ENCODE measurements at regions not wholly inside any gene's neighbourhood (a gene's known extent, or its start where the extent isn't known, plus 50 kb on each side); places are given as distances from the start of the nearest gene placed in this dataset.
"Not testable (repeated sequence)": the region's sequence is repeated elsewhere in the genome, so short reads cannot be mapped to it uniquely, and the experiment has no call there.

DNA sequence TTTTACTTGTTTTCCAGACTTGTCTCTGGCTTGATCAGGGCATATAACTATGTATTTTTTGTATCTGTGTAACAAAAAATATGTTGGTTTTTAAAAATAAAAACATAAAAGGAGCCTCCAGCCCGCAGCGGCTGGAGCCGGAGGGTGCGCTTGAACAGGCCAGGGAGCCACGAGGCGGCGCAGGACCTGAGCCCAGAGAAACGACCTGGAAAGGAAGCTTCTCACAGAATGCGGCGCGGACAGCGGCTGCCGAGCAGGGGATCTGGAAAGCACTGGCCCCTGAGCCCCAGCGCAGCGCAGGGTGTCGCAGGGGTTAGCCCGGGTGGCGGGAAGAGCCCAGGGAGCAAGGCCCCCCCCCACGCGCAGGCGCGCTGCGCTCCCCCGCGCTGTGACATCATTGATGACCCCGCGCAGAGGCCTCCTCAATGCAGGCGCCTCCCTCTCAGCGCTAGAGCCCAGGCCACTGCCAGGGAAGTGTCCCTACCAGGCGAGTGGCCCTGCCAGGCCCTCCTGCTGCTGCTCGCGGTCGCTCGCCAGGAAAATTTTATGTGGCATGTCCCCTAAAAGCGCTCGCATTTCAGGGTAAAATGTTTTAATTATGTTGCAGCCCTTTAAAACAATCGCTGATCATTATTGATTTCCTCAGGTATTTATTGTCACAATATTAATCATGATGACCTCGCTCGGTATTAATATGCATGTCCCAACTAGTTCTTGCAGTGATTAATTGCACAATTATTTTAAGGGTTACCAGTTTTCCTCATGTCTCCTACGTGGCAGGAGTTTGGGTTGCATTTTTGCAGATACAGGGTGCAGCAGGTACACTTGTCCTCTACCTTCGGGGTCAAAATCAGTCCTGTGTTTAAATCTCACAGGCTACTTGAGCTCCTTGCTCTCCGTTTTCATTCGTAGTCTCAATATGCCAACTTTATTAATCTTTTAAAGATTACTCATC lies 134.2 kb downstream of the USP22 start:
- DNase-seq (ENCODE audit: low spot score) = peak; percentile 98

DNA sequence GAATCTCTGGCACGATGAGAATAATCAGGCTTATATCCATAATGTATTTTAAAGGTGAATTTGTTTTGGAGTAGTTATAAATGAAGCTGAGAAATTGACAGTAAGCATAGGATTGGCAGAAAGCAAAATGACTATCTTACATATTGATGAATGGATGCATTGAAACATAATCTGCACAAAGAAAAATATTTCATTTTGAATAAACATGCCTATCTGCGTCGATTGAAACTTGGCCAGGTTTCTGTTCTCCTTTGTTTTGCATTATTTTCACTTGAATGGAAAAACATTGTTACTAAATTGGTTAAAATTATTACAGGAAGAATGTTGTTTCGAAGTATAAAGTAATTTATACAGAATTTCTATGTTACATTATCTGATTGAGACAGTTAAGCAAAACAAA lies 128.2 kb downstream of the USP22 start:
- DNase-seq (ENCODE audit: low spot score) = no peak

DNA sequence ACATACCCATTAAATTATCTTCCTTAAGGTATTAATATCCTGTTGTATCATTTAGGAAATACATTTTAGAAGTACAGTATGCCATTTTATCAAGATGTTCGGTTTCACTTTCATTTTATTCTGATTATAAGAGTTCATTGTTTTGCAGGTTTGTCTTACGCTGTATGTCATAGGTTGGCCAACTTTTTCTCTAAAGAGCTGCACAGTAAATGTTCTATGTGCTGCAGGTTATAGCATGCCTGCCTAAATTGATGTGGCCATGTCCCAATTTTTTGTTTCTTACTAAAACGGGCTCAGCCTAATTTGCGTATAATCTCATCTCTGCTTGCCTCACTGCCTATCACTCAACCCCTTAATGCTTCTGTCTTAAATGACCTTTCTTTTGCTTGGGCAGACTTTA lies 126.4 kb downstream of the USP22 start:
- no peak for DNase-seq (ENCODE audit: low spot score)

DNA sequence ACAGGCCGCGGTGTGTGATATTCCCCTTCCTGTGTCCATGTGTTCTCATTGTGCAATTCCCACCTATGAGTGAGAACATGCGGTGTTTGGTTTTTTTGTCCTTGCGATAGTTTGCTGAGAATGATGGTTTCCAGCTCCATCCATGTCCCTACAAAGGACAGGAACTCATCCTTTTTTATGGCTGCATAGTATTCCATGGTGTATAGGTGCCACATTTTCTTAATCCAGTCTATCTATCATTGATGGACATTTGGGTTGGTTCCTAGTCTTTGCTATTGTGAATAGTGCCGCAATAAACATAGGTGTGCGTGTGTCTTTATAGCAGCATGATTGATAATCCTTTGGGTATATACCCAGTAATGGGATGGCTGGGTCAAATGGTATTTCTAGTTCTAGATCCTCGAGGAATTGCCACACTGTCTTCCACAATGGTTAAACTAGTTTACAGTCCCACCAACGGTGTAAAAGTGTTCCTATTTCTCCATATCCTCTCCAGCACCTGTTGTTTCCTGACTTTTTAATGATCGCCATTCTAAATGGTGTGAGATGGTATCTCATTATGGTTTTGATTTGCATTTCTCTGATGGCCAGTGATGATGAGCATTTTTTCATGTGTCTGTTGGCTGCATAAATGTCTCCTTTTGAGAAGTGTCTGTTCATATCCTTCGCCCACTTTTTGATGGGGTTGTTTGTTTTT lies 125.1 kb downstream of the USP22 start:
- not testable (repeated sequence) for DNase-seq (ENCODE audit: low spot score)

DNA sequence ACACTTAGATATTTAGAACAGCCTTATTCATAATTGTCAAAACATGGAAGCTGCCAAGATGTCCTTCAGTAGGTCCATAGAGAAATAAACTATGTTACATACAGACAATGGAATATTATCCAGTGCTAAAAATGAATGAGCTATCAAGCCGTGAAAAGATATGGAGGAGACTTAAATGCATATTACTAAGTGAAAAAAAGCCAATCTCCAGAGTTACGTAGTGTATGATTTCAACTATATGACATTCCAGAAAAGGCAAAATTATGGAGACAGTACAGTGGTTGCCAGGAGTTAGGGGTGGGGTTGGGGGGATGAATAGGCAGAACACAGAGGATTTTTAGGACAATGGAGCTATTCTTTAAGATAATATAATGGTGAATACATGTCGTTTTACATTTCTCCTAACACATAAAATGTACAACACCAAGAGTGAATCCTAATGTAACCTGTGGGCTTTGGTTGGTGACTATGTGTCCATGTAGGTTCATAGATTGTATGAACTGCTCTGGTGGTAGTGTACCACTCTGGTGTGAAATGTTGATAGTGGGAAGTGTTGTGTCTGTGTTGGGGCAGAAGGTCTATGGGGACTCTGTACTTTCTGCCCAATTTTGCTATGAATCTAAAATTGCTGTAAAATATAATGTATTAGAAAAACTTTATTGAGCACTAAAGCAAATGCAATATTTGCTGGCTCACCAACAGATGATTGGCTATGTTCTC lies 122.6 kb downstream of the USP22 start:
- no peak for DNase-seq (ENCODE audit: low spot score)

DNA sequence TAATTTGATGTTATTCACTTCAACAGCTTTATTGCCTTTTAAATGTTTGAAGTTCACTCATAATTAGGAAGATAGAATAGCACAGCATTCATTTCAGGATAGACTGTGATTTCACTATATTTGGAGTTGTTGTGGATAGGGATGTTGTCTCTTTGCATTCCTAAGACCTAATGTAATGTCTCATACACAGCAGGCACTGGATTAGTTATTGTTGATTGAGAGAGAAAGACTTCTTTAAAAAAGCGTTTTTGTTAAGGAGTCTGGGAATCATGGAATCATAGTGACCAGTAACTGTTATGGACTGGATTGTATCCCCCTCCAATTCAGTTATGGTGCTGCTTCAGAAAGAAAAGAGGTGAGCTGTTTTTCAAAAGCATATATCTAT lies 122.0 kb downstream of the USP22 start:
- peak; percentile 72 for DNase-seq (ENCODE audit: low spot score)

DNA sequence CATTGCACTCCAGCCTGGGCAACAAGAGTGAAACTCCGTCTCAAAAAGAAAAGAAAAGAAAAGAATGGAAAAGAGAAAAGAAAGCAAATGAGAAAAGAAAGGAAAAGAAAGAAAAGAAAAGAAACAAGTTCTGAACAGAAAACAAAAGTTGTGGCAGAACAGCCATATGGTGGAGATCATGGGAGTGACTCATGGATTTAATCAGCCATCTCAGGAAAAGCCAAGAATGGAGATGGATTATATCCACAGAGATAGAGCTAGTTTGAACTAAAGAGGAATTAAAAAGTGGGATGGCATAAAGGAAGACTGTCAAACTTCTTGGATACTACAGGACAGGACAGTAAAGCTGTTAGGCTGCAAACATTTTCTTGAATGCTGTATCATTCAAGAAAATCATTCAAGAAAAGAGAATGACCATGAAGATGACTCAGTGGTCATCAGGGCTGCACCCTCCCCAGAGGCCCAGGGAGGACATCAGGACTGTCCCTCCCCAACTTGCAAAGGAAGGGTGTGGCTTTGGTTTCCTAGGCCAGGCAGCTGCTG lies 120.6 kb downstream of the USP22 start:
- DNase-seq (ENCODE audit: low spot score) = peak; percentile 62

DNA sequence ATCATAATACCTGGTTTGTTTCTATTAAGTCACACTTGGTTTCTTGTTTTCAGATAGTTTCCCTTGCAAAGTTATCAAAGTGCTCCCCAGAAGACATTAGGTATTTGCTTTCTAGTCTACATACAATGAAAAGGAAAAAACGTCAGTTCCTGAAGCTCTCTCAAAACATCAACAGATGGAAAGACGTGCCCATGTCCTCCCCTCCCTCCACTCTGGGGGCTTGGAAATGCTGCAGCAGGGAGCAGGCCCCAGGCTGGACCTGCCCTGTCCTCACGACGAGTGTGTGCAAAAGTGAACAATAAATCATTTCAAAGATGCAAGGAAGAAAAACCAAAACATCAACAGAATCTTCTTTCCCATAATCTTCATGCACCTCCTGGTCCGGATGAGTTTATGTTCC lies 118.5 kb downstream of the USP22 start:
- DNase-seq (ENCODE audit: low spot score) = no peak

DNA sequence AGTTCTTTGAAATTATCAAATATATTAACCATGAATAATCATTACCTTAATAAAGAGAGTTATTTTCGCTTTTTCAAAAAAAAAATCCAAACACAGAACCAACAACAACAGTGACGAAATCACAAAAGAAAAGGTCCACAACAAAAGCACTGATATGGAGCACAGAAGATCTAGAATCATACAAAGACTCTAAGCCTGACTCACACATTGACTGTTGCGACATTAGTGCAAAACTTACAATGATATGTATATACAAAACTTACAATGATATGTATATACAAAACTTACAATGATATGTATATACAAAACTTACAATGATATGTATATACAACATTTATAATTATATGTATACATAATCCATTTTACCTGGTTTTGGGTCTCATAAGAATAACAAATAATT lies 117.7 kb downstream of the USP22 start:
- no peak for DNase-seq (ENCODE audit: low spot score)

DNA sequence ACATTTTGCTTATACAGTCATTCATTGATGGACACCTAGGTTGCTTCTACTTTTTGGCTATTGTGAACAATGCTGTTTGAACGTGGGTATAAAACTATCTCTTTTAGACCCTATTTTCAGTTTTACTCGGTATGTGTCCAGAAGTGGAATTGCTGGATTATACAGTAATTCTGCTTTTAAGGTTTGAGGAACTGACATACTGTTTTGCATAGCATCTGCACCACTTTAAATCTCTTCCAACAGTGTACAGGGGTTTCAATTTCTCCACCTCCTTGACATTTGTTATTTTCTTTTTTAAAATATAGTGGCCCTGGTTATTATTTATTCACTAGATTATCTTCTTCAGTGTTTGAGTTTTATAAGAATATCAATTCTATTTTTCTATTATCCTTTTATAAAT lies 116.9 kb downstream of the USP22 start:
- no peak for DNase-seq (ENCODE audit: low spot score)

DNA sequence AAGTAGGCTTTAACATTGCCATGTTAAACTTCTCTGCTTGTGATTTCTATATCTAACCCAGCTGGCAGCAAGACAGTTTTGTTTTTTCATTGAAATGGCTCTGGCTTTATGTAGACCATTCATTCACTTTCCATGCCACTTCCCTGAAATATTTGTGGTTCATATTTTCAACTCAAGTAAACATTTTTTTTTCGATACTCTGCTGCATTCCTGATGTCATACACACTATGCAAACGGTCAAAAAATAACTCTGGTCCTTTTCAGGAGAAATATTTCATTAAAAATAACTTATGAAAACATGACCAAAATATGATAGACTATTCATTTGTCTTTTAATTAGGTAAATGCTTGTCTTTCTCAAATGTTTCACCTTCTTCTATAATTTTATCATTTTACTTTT lies 116.3 kb downstream of the USP22 start:
- DNase-seq (ENCODE audit: low spot score) = peak; percentile 52

DNA sequence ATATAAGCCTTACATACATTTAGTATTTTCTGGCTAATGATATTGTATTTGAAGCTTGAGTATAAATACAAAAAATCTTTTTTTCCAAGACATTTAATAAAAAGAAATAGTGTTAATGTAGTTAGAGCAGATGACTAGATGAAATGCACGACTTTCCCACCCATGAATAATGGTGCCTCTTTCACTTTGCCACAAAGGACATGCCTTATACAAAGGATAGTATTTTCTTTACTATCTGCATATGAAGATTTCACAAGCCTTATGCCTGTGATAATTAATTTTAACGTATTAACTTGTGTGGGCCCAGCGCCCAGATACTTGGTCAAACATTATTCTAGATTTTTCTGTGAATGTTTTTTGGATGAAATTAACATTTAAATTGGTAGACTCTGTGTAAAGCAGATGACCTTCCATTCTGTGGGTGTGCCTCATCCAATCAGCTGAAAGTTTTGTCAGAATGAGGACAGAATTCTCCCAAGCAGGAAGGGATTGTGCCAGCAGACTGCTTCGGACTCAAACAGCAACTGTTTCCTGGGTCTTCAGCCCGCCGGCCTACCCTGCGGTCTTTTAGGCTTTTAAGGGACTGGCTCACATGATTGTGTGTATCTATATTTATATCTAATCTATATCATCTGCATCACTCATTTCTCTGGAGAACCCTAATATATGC lies 115.4 kb downstream of the USP22 start:
- no peak for DNase-seq (ENCODE audit: low spot score)

DNA sequence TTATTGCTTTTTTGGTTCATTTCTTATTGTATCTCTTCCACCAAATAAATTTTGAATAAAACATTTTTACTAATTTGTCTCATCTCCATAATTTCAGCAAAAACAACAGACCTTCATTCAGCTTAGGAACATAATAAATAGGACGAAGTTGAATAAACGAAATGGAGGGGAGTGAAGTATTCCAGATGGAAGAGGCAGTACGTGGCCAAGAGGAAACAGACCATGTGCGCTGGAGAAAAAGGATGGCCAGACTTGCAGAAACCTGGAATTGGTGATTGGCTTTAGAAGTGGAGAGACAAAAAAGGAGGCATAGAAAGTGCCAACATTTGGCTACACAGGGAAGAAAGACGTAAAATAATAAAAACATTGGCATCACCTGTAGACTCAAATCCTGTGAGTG lies 113.5 kb downstream of the USP22 start:
- no peak for DNase-seq (ENCODE audit: low spot score)

DNA sequence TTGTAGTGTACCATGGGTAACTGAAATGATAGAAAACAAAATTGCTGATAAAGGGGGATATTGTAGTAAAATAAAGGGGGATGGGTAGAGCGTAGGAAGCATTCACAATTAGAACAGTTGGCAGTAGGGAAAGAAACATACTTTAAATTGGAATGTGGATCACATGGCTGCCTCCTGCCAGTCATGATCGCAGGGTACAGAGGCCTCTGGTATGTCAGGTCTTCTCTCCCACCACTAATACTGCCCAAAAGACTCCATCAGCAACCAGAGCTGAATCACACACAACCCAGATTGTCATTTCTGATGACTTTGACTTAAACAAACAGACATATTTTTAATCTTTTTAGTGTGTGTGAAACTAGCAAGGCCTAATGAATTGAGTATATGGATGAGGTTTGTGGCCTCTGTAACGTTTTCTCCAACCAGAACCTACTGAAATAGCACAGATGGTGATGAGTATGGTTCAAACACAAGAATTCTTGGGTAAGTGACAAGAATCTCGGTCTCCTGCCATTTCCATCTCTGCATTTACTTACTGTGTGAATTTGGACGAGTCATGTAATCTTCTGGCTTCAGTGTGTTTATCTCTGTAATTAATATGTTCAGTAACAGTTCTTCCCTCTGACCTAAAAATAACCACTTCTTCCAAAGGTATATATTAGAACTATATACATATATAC lies 112.6 kb downstream of the USP22 start:
- peak; percentile 15 for DNase-seq (ENCODE audit: low spot score)

DNA sequence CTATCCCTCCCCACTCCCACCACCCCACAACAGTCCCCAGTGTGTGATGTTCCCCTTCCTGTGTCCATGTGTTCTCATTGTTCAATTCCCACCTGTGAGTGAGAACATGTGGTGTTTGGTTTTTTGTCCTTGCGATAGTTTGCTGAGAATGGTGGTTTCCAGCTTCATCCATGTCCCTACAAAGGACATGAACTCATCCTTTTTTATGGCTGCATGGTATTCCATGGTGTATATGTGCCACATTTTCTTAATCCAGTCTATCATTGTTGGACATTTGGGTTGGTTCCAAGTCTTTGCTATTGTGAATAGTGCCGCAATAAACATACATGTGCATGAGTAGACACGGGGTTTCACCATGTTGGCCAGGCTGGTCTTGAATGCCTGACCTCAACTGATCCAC lies 109.8 kb downstream of the USP22 start:
- not testable (repeated sequence) for DNase-seq (ENCODE audit: low spot score)

DNA sequence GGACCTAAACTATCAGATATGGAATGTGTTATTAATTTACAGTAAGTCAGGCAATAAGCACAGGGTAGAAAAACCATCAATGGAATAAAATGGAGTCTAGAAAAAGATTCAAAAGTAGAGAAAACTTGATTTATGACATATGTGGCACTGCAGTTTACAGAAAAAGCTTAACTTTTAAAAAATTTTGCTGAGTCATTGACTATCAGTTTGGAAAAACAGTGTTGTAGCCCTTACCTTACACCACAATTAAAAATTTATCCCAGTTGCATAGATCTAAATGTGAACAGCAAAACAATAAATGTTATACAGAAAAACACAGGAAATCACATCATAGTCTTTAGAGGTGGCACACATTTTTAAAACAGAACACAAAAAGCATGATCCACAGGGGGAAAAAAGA lies 108.5 kb downstream of the USP22 start:
- no peak for DNase-seq (ENCODE audit: low spot score)

DNA sequence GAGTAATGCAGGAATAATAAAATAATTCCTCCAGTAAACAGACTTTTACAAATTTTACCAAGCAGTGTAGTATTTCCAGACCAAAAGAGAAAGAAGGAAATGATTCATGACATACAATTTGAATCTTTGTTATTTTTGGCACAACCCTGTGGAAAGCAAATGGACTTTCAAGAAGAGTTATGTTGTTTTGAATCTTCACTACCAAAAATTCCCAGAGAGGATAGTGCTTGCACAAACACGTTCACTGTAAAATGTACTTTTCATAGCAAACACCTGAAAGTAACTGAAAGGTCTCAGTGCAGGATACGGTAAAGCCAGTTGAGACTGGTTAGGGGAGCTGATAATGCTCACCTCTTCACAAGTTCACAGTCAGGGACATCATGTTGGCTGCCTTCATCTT lies 107.1 kb downstream of the USP22 start:
- peak; percentile 46 for DNase-seq (ENCODE audit: low spot score)

DNA sequence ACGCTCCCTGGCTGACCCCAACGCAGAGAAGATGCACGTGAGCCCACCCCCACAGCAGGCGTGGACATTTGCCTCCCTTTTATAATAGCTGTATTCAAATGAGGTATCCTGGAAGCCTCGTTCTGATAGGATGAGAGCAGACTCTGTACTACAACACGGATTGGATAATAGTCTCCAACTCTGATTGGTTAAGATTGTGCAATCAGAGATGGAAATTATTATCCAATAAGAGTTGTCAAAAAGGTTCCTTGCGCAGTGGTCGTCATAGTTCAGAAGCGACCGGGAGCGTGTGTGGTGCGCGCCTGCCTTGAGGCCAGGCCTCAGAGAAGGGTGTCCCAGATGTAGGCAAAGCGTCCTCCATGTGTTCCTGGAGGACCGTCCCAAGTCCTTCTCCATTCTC lies 104.6 kb downstream of the USP22 start:
- no peak for DNase-seq (ENCODE audit: low spot score)

DNA sequence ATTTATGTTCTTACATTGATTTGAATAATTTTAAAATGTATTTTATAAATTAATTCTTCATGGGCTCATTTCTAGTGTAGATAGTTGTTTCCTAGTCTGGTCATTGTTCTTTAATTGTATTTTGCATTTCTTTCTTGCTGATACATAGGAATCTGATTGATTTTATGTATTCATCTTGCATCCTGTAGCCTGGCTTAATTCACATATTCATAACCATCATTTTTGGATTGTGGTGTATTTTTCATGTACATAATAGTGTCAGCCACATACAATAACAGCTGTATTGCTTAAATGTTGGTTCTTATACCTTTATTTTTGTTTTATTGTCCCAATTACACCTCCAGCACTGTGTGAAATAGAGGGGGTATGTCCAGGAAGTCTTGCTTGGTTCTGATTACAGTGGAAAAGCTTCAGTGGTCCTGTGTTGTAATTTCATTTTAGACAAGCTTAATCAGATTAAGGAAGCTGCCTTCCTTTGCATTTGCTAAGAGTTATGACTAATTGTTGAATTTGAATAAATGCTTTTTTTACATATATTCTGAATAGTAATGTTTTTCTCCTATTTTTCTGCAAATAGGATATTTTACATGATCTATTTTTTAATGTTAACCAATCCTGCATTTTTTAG lies 103.7 kb downstream of the USP22 start:
- DNase-seq (ENCODE audit: low spot score) = no peak

DNA sequence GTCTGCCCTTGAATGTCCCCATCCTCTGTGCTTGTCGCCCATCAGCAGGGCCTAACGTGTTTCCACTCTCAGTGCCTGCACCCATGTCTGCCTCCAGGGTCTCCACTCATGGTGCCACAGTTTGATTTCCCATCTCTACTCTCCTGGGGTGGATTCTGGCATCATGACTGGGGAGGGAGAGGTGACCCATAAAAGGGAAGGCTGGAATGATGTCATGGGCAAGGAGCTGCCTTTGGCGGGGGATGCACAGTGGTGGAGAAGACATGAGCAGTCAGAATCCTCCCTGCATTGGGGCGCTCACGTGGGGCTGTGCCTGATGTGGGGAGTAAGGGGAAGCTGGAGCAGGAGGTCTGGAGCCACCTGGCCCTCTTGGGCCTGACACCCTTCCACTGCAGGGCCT lies 100.9 kb downstream of the USP22 start:
- no peak for DNase-seq (ENCODE audit: low spot score)
